ENCODE measurements at regions not wholly inside any gene's neighbourhood (a gene's known extent, or its start where the extent isn't known, plus 50 kb on each side); places are given as distances from the start of the nearest gene placed in this dataset.
"Not testable (repeated sequence)": the region's sequence is repeated elsewhere in the genome, so short reads cannot be mapped to it uniquely, and the experiment has no call there.

GRCh38 chr2:107128381-107128780 lies 242.4 kb upstream of the ST6GAL2 start:
- no peak for DNase-seq

- DNase-seq: no peak
These were observed 246.1 kb upstream of the ST6GAL2 start for GRCh38 chr2:107132070-107132469.

- no peak for DNase-seq
These were observed 246.8 kb upstream of the ST6GAL2 start for GRCh38 chr2:107132746-107133145.

- DNase-seq: no peak
These were observed 247.4 kb upstream of the ST6GAL2 start for GRCh38 chr2:107133412-107133811.

GRCh38 chr2:107136733-107137132 lies 250.8 kb upstream of the ST6GAL2 start:
- no peak for DNase-seq

GRCh38 chr2:107137706-107138105 lies 251.7 kb upstream of the ST6GAL2 start:
- DNase-seq: no peak

GRCh38 chr2:107146181-107146580 lies 260.2 kb upstream of the ST6GAL2 start:
- DNase-seq: no peak

- not testable (repeated sequence) for DNase-seq
These were observed 260.7 kb upstream of the ST6GAL2 start for GRCh38 chr2:107146645-107147044.

- no peak for DNase-seq
These were observed 262.1 kb upstream of the ST6GAL2 start for GRCh38 chr2:107148055-107148454.

- DNase-seq: no peak
These were observed 262.5 kb upstream of the ST6GAL2 start for GRCh38 chr2:107148496-107148895.

GRCh38 chr2:107160640-107161239 lies 274.8 kb upstream of the ST6GAL2 start:
- no peak for DNase-seq

- DNase-seq: no peak
These were observed 282.2 kb upstream of the ST6GAL2 start for GRCh38 chr2:107168141-107168540.

- no peak for DNase-seq
These were observed 288.2 kb upstream of the ST6GAL2 start for GRCh38 chr2:107174171-107174570.

GRCh38 chr2:107182981-107183380 lies 297.0 kb upstream of the ST6GAL2 start:
- DNase-seq: no peak

- DNase-seq: no peak
These were observed 301.9 kb upstream of the ST6GAL2 start for GRCh38 chr2:107187870-107188269.

GRCh38 chr2:107195631-107196030 lies 309.7 kb upstream of the ST6GAL2 start:
- DNase-seq: no peak

- DNase-seq: peak; percentile 36
These were observed 311.8 kb upstream of the ST6GAL2 start for GRCh38 chr2:107197594-107198294.

GRCh38 chr2:107202962-107203591 lies 317.1 kb upstream of the ST6GAL2 start:
- DNase-seq: no peak

- no peak for DNase-seq
These were observed 329.7 kb upstream of the ST6GAL2 start for GRCh38 chr2:107215401-107216350.

GRCh38 chr2:107218208-107218607 lies 332.2 kb upstream of the ST6GAL2 start:
- no peak for DNase-seq

- DNase-seq: no peak
These were observed 336.5 kb upstream of the ST6GAL2 start for GRCh38 chr2:107222466-107222865.

GRCh38 chr2:107235491-107236254 lies 349.7 kb upstream of the ST6GAL2 start:
- DNase-seq: no peak

Measured in NCI-H774 (cell line).